ENCODE measurements at regions not wholly inside any gene's neighbourhood (a gene's known extent, or its start where the extent isn't known, plus 50 kb on each side); places are given as distances from the start of the nearest gene placed in this dataset.

DNA sequence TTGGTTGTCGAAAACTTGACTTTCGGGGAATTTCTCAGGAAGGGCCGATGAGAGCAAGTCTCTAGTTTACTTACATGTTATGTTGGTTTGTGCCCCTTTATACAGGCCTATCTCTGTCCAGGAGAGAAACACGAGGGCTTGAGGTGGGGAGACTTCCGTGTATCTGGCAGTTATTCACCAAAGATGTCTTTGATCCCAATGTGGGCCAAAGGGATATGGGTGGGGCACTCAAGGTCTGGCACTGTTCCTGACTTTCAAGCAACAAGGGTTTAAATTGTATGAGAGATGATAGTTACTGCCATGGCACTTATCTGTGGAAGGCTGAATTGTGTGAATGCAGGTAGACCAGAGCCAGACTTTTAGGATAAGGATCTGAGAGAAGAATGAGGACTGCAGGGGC, 137.2 kb upstream of the DHRS4 start:
- DNase-seq (ENCODE audit: low spot score): no peak
- Histone ChIP-seq H3K27ac (ENCODE audit: low read depth in 1 of 2, low read length in 2 of 2) (no peak overlapping the region), H3K4me3 (ENCODE audit: low read depth in 1 of 3, low read length in 3 of 3) (no peak overlapping the region), H3K36me3 (ENCODE audit: control insufficient read depth in 4 of 4, insufficient read depth in 3 of 4, low read depth in 1 of 4, low read length in 3 of 4) (no peaks in the 10 kb centered on the region), H3K4me1 (ENCODE audit: control insufficient read depth in 4 of 4, insufficient read depth in 4 of 4, low read length in 3 of 4) (no peaks in the 10 kb centered on the region), H3K9me3 (ENCODE audit: control insufficient read depth in 4 of 4, low read length in 3 of 4) (no peaks in the 10 kb centered on the region), H3K27me3 (ENCODE audit: control insufficient read depth in 4 of 4, insufficient read depth in 4 of 4, low read length in 3 of 4) (no peaks in the 10 kb centered on the region), H3K9ac (ENCODE audit: low read depth in 1 of 2, low read length in 2 of 2) (no peak overlapping the region)
- WGBS: 83% methylated on average over 5 of the region's 5 CpGs
- no peak for TF ChIP-seq HNF4A (conservative IDR thresholded peaks at IDR 0.05)
- no peak for TF ChIP-seq RXRA (IDR thresholded peaks at IDR 0.05)
- no peak for TF ChIP-seq GABPA (IDR thresholded peaks at IDR 0.05 in 1 of 2, conservative IDR thresholded peaks at IDR 0.05 in 1 of 2)
- TF ChIP-seq FOXA1 (IDR thresholded peaks at IDR 0.05): no peak
- TF ChIP-seq, protein P1, sequence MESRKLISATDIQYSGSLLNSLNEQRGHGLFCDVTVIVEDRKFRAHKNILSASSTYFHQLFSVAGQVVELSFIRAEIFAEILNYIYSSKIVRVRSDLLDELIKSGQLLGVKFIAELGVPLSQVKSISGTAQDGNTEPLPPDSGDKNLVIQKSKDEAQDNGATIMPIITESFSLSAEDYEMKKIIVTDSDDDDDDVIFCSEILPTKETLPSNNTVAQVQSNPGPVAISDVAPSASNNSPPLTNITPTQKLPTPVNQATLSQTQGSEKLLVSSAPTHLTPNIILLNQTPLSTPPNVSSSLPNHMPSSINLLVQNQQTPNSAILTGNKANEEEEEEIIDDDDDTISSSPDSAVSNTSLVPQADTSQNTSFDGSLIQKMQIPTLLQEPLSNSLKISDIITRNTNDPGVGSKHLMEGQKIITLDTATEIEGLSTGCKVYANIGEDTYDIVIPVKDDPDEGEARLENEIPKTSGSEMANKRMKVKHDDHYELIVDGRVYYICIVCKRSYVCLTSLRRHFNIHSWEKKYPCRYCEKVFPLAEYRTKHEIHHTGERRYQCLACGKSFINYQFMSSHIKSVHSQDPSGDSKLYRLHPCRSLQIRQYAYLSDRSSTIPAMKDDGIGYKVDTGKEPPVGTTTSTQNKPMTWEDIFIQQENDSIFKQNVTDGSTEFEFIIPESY (IDR thresholded peaks at IDR 0.05): no peak
- no peak for TF ChIP-seq YY1 (IDR thresholded peaks at IDR 0.05)
- no peak for TF ChIP-seq FOXA2 (IDR thresholded peaks at IDR 0.05)
- TF ChIP-seq TAF1 (conservative IDR thresholded peaks at IDR 0.05): no peak

DNA sequence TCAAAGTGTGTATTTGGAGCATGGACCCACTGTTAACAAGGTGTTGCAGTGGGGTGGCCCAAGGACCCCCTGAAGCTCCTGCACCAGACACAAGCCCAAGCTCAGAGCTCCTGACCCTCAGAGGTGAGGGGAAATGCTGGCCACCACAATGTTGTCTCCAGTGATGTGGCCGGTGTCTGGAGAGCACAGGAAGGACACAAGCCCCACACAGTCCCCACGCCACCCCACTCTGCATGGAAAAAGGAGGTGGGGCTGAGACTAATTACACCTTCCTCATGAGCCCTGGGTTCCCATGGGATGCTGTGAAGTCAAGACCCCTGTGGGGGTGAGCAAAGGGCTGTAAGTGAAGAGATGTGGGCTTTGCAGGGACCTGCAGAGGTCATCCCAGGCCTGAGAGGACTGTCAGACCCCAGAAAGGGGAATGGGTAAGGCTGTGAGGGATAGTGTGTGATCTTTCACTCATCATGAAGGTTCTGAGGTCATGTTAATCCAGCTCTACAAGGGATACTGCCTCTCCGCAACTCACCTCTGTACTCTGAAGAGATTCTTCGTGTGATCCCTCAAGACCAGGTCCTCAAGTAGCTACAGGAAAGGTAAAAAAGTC, 136.3 kb upstream of the DHRS4 start:
- Histone ChIP-seq H3K27ac (ENCODE audit: low read depth in 1 of 2, low read length in 2 of 2) (no peak overlapping the region), H3K9me3 (ENCODE audit: control insufficient read depth in 4 of 4, low read length in 3 of 4) (no peaks in the 10 kb centered on the region), H3K9ac (ENCODE audit: low read depth in 1 of 2, low read length in 2 of 2) (no peak overlapping the region), H3K27me3 (ENCODE audit: control insufficient read depth in 4 of 4, insufficient read depth in 4 of 4, low read length in 3 of 4) (no peaks in the 10 kb centered on the region), H3K4me1 (ENCODE audit: control insufficient read depth in 4 of 4, insufficient read depth in 4 of 4, low read length in 3 of 4) (no peaks in the 10 kb centered on the region), H3K4me3 (ENCODE audit: low read depth in 1 of 3, low read length in 3 of 3) (no peak overlapping the region), H3K36me3 (ENCODE audit: control insufficient read depth in 4 of 4, insufficient read depth in 3 of 4, low read depth in 1 of 4, low read length in 3 of 4) (no peaks in the 10 kb centered on the region)
- DNase-seq (ENCODE audit: low spot score): no peak
- 66% methylated on average over 4 of the region's 4 CpGs for WGBS
- TF ChIP-seq HNF4A (conservative IDR thresholded peaks at IDR 0.05) (no peak), SP1 (IDR thresholded peaks at IDR 0.05) (no peak), TAF1 (conservative IDR thresholded peaks at IDR 0.05) (no peak)
- TF ChIP-seq, protein P2, sequence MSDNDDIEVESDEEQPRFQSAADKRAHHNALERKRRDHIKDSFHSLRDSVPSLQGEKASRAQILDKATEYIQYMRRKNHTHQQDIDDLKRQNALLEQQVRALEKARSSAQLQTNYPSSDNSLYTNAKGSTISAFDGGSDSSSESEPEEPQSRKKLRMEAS (IDR thresholded peaks at IDR 0.05): no peak

DNA sequence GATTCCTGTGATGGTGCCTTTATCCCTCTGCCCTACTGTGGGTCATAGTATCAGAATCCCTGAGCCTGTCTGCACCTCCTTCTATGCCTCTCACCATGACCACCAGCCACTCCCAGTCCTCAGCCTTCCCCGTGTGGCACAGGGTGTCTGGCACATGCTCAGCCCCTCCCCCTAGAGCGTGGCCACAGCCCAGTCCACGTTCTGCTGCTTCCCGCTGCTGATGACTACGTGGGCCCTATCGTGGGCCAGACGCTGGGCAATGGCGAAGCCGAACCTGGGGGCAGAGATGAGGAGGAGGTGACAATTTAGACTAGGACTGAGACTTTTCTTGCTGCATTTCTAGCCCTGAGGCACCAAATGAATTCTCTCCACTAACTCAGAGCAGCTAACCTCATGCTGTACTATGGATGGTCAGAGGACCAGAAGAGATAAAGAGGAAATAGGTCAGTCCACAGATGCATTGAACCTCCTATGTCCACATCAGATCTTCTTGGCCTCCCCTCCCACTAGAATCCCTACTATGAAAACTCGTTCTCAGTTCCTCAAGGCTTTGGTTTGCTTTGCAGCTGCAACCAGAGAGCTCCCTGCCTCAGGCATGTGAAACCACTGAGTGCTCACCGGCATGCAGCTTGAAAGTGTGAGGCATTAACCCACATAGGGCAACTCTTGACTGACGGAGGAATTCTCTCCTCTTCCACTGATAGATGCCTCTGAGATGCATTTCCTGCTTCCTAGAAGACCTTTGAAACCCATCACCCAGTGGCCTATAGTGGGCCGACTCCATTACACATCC, 126.3 kb upstream of the DHRS4 start:
- Histone ChIP-seq H3K27ac (ENCODE audit: low read depth in 1 of 2, low read length in 2 of 2) (no peak overlapping the region), H3K36me3 (ENCODE audit: control insufficient read depth in 4 of 4, insufficient read depth in 3 of 4, low read depth in 1 of 4, low read length in 3 of 4) (no peaks in the 10 kb centered on the region), H3K27me3 (ENCODE audit: control insufficient read depth in 4 of 4, insufficient read depth in 4 of 4, low read length in 3 of 4) (no peaks in the 10 kb centered on the region), H3K4me1 (ENCODE audit: control insufficient read depth in 4 of 4, insufficient read depth in 4 of 4, low read length in 3 of 4) (no peaks in the 10 kb centered on the region), H3K9ac (ENCODE audit: low read depth in 1 of 2, low read length in 2 of 2) (no peak overlapping the region), H3K9me3 (ENCODE audit: control insufficient read depth in 4 of 4, low read length in 3 of 4) (no peaks in the 10 kb centered on the region), H3K4me3 (ENCODE audit: low read depth in 1 of 3, low read length in 3 of 3) (no peak overlapping the region)
- no peak for DNase-seq (ENCODE audit: low spot score)
- WGBS: 89% methylated on average over 13 of the region's 13 CpGs
- TF ChIP-seq FOXA1 (IDR thresholded peaks at IDR 0.05) (no peak), HNF4G (IDR thresholded peaks at IDR 0.05) (no peak), EGR1 (IDR thresholded peaks at IDR 0.05; ENCODE audit: low read depth in 2 of 2) (no peak), RAD21 (IDR thresholded peaks at IDR 0.05) (no peak), TAF1 (conservative IDR thresholded peaks at IDR 0.05) (no peak)
- TF ChIP-seq, protein P3, sequence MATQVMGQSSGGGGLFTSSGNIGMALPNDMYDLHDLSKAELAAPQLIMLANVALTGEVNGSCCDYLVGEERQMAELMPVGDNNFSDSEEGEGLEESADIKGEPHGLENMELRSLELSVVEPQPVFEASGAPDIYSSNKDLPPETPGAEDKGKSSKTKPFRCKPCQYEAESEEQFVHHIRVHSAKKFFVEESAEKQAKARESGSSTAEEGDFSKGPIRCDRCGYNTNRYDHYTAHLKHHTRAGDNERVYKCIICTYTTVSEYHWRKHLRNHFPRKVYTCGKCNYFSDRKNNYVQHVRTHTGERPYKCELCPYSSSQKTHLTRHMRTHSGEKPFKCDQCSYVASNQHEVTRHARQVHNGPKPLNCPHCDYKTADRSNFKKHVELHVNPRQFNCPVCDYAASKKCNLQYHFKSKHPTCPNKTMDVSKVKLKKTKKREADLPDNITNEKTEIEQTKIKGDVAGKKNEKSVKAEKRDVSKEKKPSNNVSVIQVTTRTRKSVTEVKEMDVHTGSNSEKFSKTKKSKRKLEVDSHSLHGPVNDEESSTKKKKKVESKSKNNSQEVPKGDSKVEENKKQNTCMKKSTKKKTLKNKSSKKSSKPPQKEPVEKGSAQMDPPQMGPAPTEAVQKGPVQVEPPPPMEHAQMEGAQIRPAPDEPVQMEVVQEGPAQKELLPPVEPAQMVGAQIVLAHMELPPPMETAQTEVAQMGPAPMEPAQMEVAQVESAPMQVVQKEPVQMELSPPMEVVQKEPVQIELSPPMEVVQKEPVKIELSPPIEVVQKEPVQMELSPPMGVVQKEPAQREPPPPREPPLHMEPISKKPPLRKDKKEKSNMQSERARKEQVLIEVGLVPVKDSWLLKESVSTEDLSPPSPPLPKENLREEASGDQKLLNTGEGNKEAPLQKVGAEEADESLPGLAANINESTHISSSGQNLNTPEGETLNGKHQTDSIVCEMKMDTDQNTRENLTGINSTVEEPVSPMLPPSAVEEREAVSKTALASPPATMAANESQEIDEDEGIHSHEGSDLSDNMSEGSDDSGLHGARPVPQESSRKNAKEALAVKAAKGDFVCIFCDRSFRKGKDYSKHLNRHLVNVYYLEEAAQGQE (IDR thresholded peaks at IDR 0.05): no peak
- TF ChIP-seq, protein P2 (IDR thresholded peaks at IDR 0.05): no peak
- TF ChIP-seq, protein P1 (IDR thresholded peaks at IDR 0.05): no peak
- TF ChIP-seq, protein P4, sequence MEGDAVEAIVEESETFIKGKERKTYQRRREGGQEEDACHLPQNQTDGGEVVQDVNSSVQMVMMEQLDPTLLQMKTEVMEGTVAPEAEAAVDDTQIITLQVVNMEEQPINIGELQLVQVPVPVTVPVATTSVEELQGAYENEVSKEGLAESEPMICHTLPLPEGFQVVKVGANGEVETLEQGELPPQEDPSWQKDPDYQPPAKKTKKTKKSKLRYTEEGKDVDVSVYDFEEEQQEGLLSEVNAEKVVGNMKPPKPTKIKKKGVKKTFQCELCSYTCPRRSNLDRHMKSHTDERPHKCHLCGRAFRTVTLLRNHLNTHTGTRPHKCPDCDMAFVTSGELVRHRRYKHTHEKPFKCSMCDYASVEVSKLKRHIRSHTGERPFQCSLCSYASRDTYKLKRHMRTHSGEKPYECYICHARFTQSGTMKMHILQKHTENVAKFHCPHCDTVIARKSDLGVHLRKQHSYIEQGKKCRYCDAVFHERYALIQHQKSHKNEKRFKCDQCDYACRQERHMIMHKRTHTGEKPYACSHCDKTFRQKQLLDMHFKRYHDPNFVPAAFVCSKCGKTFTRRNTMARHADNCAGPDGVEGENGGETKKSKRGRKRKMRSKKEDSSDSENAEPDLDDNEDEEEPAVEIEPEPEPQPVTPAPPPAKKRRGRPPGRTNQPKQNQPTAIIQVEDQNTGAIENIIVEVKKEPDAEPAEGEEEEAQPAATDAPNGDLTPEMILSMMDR (IDR thresholded peaks at IDR 0.05; ENCODE audit: low read depth, low read length, missing input control): no peak
- TF ChIP-seq, protein P5, sequence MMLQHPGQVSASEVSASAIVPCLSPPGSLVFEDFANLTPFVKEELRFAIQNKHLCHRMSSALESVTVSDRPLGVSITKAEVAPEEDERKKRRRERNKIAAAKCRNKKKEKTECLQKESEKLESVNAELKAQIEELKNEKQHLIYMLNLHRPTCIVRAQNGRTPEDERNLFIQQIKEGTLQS (IDR thresholded peaks at IDR 0.05): no peak

All from liver (tissue), 8 donors.